ENCODE measurements at regions not wholly inside any gene's neighbourhood (a gene's known extent, or its start where the extent isn't known, plus 50 kb on each side); places are given as distances from the start of the nearest gene placed in this dataset.

- H3K27me3 ChIP-seq (ENCODE audit: insufficient read depth, poor library complexity, severe bottlenecking), result no peaks in the 10 kb centered on the region
- no peak overlapping the region for H3K4me3 ChIP-seq (replicated peaks; ENCODE audit: insufficient read depth, low read length)
- DNase-seq (ENCODE audit: low read depth in 1 of 2, low spot score in 1 of 2), result no peak
- TF ChIP-seq CTCF (IDR thresholded peaks at IDR 0.05; ENCODE audit: insufficient read depth, low read length), result no peak
- TF ChIP-seq REST (IDR thresholded peaks at IDR 0.05; ENCODE audit: insufficient replicate concordance, low read depth), result no peak
- TF ChIP-seq SPI1 (IDR thresholded peaks at IDR 0.05; ENCODE audit: borderline replicate concordance, low read depth), result no peak
- TF ChIP-seq POLR2AphosphoS5 (IDR thresholded peaks at IDR 0.05; ENCODE audit: low read depth), result no peak
- no peak for TF ChIP-seq GABPA (IDR thresholded peaks at IDR 0.05; ENCODE audit: low read depth)
- H3K27ac ChIP-seq (replicated peaks), result no peak overlapping the region
Observed at GRCh38 chr22:22151308-22151707, 93.3 kb upstream of the VPREB1 start.

GRCh38 chr22:22150457-22150856, 94.1 kb upstream of the VPREB1 start:
- TF ChIP-seq CTCF (IDR thresholded peaks at IDR 0.05; ENCODE audit: insufficient read depth, low read length), result no peak
- no peak for TF ChIP-seq SPI1 (IDR thresholded peaks at IDR 0.05; ENCODE audit: borderline replicate concordance, low read depth)
- TF ChIP-seq REST (IDR thresholded peaks at IDR 0.05; ENCODE audit: insufficient replicate concordance, low read depth), result no peak
- TF ChIP-seq POLR2AphosphoS5 (IDR thresholded peaks at IDR 0.05; ENCODE audit: low read depth), result no peak
- no peak for TF ChIP-seq GABPA (IDR thresholded peaks at IDR 0.05; ENCODE audit: low read depth)
- no peak for DNase-seq (ENCODE audit: low read depth in 1 of 2, low spot score in 1 of 2)

GRCh38 chr22:22148905-22149304, 95.7 kb upstream of the VPREB1 start:
- TF ChIP-seq GABPA (IDR thresholded peaks at IDR 0.05; ENCODE audit: low read depth) (no peak), REST (IDR thresholded peaks at IDR 0.05; ENCODE audit: insufficient replicate concordance, low read depth) (no peak), SPI1 (IDR thresholded peaks at IDR 0.05; ENCODE audit: borderline replicate concordance, low read depth) (no peak), CTCF (IDR thresholded peaks at IDR 0.05; ENCODE audit: insufficient read depth, low read length) (no peak), POLR2AphosphoS5 (IDR thresholded peaks at IDR 0.05; ENCODE audit: low read depth) (no peak)
- Histone ChIP-seq H3K4me3 (replicated peaks; ENCODE audit: insufficient read depth, low read length) (no peak overlapping the region), H3K27me3 (ENCODE audit: insufficient read depth, poor library complexity, severe bottlenecking) (no peaks in the 10 kb centered on the region), H3K27ac (replicated peaks) (no peak overlapping the region)
- DNase-seq (ENCODE audit: low read depth in 1 of 2, low spot score in 1 of 2), result no peak

More at GRCh38 chr22:22150457-22150856, 94.1 kb upstream of the VPREB1 start:
- Histone ChIP-seq H3K27ac (replicated peaks) (no peak overlapping the region), H3K4me3 (replicated peaks; ENCODE audit: insufficient read depth, low read length) (no peak overlapping the region), H3K27me3 (ENCODE audit: insufficient read depth, poor library complexity, severe bottlenecking) (no peaks in the 10 kb centered on the region)
